GM19193 (cell line): ENCODE measurements at regions not wholly inside any gene's neighbourhood (a gene's known extent, or its start where the extent isn't known, plus 50 kb on each side); places are given as distances from the start of the nearest gene placed in this dataset.

Experiments used
- POLR2A ChIP-seq: IDR thresholded peaks from 4 replicates; pipeline ENCODE4 v1.6.1; 2011; ENCODE audit not compliant: insufficient read depth, insufficient read length; ENCODE audit errors: extremely low read depth

DNA sequence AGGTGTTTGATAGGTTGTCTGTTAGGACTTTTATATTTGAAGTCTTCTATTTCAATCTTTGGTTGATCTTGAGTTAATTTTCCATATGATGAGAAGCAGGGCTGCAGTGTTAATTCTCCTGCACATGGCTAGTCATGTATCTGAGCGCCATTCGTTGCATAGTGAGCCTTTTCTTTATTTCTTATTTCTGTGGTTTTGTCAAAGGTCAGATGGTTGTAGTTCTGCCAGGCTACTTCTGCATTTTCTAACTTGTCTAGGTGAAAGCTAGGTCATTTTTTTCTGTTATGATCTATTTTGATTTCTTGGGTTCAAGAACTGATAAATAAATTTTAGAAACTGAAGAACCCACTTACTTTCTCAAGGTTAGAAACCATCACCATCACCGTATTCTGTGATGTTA, 56.7 kb downstream of the CCDC74A start:
- no peak for TF ChIP-seq POLR2A

- no peak for TF ChIP-seq POLR2A
Measured at GRCh38 chr2:131584940-131585339, 57.3 kb downstream of the CCDC74A start.

GRCh38 chr2:131588152-131588873, 60.6 kb downstream of the CCDC74A start:
- no peak for TF ChIP-seq POLR2A

- no peak for TF ChIP-seq POLR2A
Measured at GRCh38 chr2:131590366-131590765, 62.7 kb downstream of the CCDC74A start.

GRCh38 chr2:131590896-131591295, 63.2 kb downstream of the CCDC74A start:
- TF ChIP-seq POLR2A = no peak

DNA sequence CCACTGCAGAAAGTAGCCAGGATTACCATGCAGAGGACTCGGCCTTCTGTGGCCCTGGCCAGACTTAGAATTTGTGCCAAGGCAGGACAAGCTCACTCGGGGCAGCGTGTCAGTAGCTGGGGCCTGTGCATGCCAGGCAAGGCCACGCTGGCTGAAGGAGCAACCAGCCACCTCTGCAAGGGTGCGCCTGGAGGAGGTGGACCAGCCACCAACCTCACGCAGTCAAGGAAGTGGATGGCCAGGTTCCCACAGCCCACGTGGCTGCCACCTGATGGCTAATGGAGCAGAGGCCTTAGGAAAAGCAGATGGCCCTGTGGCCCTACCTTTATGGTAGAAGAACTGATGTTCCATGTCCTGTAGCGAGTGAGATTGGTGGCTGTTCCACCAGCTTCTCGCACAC, 107.9 kb downstream of the CCDC74A start:
- no peak for TF ChIP-seq POLR2A

DNA sequence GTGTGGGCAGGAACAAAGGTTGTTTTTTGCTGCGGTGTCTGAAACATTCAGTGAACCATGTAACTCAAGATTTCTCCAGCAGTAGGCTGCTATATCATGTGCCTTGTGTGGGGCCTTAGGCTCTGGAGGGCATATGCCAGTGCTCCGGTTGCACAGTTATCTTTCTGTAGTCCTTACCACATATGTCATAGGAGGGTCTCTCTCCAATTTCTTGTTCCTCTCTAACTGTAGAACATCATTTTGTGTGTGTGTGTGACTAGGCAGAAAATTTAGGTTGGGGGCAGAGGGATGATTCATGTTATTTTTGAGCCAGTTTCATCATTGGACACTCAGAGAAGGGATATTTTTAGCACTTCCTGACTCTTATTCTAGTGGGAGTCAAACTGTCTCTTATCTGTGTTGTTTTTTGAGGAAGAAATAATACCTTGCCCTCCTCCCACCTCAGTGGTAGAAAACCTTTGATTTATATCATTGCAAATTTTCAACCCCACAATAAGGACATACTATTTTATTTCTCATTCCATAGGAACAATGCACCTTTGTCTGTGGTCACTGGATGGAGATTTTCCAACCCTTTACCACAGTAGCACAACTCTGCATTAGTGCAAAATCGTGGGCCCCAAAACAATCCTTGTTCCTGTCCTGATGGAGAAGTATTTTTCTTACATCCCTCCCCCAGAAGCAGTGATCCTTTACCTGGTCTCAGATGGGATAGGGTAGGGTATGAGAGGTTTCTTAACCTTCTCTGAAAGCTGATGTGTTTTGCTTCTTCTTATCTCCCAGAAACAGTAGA, 113.9 kb downstream of the CCDC74A start:
- TF ChIP-seq POLR2A = no peak

DNA sequence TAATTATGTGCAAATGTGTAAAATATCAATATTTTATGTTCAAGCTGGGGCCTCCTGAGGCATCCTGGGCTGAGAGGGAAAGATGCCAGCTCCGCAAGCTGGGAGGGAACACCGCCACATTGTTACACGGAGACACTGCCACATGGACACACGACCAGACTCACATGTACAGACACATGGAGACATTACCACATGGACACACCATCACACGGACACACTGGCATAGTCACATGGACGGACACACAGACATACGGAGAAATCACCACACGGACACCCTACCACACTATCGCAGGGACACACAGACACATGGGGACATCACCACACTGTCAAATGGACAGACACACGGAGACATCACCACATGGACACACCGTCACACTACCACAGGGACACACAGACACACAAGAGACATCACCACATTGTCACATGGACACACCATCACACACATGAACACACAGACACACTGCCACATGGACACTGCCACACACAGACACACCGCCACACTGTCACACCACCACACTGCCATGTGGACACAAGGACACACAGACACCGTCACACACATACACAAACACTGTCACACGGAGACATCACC, 117.6 kb downstream of the CCDC74A start:
- TF ChIP-seq POLR2A = no peak

- TF ChIP-seq POLR2A = no peak
Measured at GRCh38 chr2:131646669-131647297, 119.1 kb downstream of the CCDC74A start.

- TF ChIP-seq POLR2A = no peak
Measured at GRCh38 chr2:131656816-131657633, 129.3 kb downstream of the CCDC74A start.

- TF ChIP-seq POLR2A = no peak
Measured at GRCh38 chr2:131657895-131658768, 130.4 kb downstream of the CCDC74A start.

DNA sequence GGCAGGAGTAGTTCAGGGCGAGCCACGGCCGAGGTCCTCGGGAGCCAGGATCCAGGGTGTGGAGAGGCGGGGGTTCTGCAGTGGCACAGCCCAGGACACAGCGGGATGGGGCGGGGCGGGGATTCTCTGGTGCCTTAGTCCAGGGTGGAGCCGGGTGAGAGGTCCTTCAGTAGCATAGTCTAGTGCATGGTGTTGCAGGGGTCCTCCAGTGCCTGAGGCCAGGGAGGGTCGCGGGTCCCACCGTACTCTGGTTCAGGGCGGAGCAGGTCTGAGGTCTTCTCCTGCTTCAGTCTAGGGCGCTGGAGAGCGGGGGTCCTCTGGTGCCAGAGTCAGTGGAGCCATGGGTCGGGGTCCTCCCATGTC, 131.1 kb downstream of the CCDC74A start:
- TF ChIP-seq POLR2A = no peak

DNA sequence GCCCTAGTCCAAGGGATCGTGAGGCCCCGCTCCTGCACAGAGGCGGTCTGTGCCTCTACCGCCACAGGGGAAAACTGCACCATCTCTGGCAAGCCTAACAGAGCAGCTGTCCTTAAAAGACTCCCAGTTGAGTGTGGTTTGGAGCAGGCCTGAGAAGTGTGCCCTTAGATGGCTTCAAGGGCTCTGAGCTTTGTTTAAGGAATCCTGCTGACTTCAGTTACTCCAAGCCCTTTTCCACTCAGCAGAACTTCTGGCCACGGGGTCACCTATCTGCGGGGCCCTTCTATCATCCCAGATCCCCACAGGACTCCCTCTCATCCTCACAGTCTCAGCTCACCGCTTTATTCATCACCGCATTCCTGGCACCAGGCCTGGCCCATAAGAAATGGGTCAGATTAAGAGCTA, 131.5 kb downstream of the CCDC74A start:
- TF ChIP-seq POLR2A = no peak
